ENCODE measurements at regions not wholly inside any gene's neighbourhood (a gene's known extent, or its start where the extent isn't known, plus 50 kb on each side); places are given as distances from the start of the nearest gene placed in this dataset.

- DNase-seq (ENCODE audit: extremely low read depth, insufficient read length), result no peak
- Histone ChIP-seq H3K4me3 (replicated peaks; ENCODE audit: low read depth, low read length) (no peak overlapping the region), H3K36me3 (ENCODE audit: control insufficient read depth, insufficient read depth, low read length) (no peaks in the 10 kb centered on the region), H3K27me3 (replicated peaks; ENCODE audit: control insufficient read depth, insufficient read depth, low read length) (no peaks in the 10 kb centered on the region; the same call in 1 of the 2 replicates)
- TF ChIP-seq, protein P1, sequence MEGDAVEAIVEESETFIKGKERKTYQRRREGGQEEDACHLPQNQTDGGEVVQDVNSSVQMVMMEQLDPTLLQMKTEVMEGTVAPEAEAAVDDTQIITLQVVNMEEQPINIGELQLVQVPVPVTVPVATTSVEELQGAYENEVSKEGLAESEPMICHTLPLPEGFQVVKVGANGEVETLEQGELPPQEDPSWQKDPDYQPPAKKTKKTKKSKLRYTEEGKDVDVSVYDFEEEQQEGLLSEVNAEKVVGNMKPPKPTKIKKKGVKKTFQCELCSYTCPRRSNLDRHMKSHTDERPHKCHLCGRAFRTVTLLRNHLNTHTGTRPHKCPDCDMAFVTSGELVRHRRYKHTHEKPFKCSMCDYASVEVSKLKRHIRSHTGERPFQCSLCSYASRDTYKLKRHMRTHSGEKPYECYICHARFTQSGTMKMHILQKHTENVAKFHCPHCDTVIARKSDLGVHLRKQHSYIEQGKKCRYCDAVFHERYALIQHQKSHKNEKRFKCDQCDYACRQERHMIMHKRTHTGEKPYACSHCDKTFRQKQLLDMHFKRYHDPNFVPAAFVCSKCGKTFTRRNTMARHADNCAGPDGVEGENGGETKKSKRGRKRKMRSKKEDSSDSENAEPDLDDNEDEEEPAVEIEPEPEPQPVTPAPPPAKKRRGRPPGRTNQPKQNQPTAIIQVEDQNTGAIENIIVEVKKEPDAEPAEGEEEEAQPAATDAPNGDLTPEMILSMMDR (IDR thresholded peaks at IDR 0.05; ENCODE audit: insufficient read depth, low read length, poor library complexity, severe bottlenecking), result no peak
Observed at GRCh38 chr2:23118313-23118712, 266.7 kb upstream of the KLHL29 start.

DNA sequence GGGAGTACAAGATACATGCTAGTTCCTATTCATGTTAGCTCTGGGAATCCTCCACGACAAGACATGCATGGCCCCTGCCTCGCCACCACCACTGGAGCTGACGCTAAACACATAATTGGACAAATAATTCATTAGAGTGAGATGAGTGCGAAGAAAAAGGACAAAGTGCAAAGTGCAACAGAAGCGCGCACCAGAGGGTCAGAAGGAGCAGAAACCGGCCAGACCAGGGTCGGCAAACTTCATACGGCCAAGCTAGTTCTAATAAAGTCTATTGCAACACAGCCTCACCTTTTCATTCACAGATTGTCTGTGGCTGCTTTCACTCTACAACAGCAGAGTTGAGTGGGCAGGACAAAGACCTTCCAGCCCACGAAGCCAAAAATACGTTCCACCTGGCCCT, 266.1 kb upstream of the KLHL29 start:
- Histone ChIP-seq H3K4me3 (replicated peaks; ENCODE audit: low read depth, low read length) (no peak overlapping the region), H3K27me3 (replicated peaks; ENCODE audit: control insufficient read depth, insufficient read depth, low read length) (no peaks in the 10 kb centered on the region; the same call in 1 of the 2 replicates), H3K36me3 (ENCODE audit: control insufficient read depth, insufficient read depth, low read length) (no peaks in the 10 kb centered on the region)
- no peak for DNase-seq (ENCODE audit: extremely low read depth, insufficient read length)
- TF ChIP-seq, protein P1 (IDR thresholded peaks at IDR 0.05; ENCODE audit: insufficient read depth, low read length, poor library complexity, severe bottlenecking), result no peak

GRCh38 chr2:23120161-23120560, 264.8 kb upstream of the KLHL29 start:
- DNase-seq (ENCODE audit: extremely low read depth, insufficient read length), result no peak
- no peaks in the 10 kb centered on the region for H3K36me3 ChIP-seq (ENCODE audit: control insufficient read depth, insufficient read depth, low read length)
- H3K4me3 ChIP-seq (replicated peaks; ENCODE audit: low read depth, low read length), result no peak overlapping the region
- TF ChIP-seq, protein P1 (IDR thresholded peaks at IDR 0.05; ENCODE audit: insufficient read depth, low read length, poor library complexity, severe bottlenecking), result no peak
- H3K27me3 ChIP-seq (replicated peaks; ENCODE audit: control insufficient read depth, insufficient read depth, low read length), result peaks cover 1% of the 10 kb centered on the region; the same call in 1 of the 2 replicates

- Histone ChIP-seq H3K36me3 (ENCODE audit: control insufficient read depth, insufficient read depth, low read length) (no peaks in the 10 kb centered on the region), H3K4me3 (replicated peaks; ENCODE audit: low read depth, low read length) (no peak overlapping the region), H3K27me3 (replicated peaks; ENCODE audit: control insufficient read depth, insufficient read depth, low read length) (peaks cover 1% of the 10 kb centered on the region; the same call in 1 of the 2 replicates)
- no peak for DNase-seq (ENCODE audit: extremely low read depth, insufficient read length)
- TF ChIP-seq, protein P1 (IDR thresholded peaks at IDR 0.05; ENCODE audit: insufficient read depth, low read length, poor library complexity, severe bottlenecking), result no peak
Observed at GRCh38 chr2:23121968-23122648, 262.9 kb upstream of the KLHL29 start.

- Histone ChIP-seq H3K27me3 (replicated peaks; ENCODE audit: control insufficient read depth, insufficient read depth, low read length) (peaks cover 1% of the 10 kb centered on the region; the same call in 1 of the 2 replicates), H3K4me3 (replicated peaks; ENCODE audit: low read depth, low read length) (no peak overlapping the region), H3K36me3 (ENCODE audit: control insufficient read depth, insufficient read depth, low read length) (no peaks in the 10 kb centered on the region)
- DNase-seq (ENCODE audit: extremely low read depth, insufficient read length), result no peak
- TF ChIP-seq, protein P1 (IDR thresholded peaks at IDR 0.05; ENCODE audit: insufficient read depth, low read length, poor library complexity, severe bottlenecking), result no peak
Observed at GRCh38 chr2:23122681-23123215, 262.2 kb upstream of the KLHL29 start.
